Activated CD4-positive, CD25-positive, alpha-beta regulatory T cell treated with anti-CD3 and anti-CD28 coated beads, Interleukin-2, amount 50 U/mL, for 16 hours (primary cell): ENCODE measurements at regions not wholly inside any gene's neighbourhood (a gene's known extent, or its start where the extent isn't known, plus 50 kb on each side); places are given as distances from the start of the nearest gene placed in this dataset.

Experiments
- DNase-seq: peaks from one replicate; pipeline ENCODE4 v3.0.0-alpha.2; 2020; ENCODE audit warnings: low read depth, low spot score

GRCh38 chr15:69888406-69888805, 209.3 kb downstream of the TLE3 start:
- no peak for DNase-seq

GRCh38 chr15:69891070-69891536, 206.6 kb downstream of the TLE3 start:
- no peak for DNase-seq

GRCh38 chr15:69891606-69892005, 206.1 kb downstream of the TLE3 start:
- no peak for DNase-seq

GRCh38 chr15:69892351-69892750, 205.4 kb downstream of the TLE3 start:
- DNase-seq = no peak

GRCh38 chr15:69893086-69893485, 204.6 kb downstream of the TLE3 start:
- DNase-seq = no peak

GRCh38 chr15:69893863-69894262, 203.9 kb downstream of the TLE3 start:
- no peak for DNase-seq

- no peak for DNase-seq
Measured at GRCh38 chr15:69895202-69895601, 202.5 kb downstream of the TLE3 start.

GRCh38 chr15:69896606-69897005, 201.1 kb downstream of the TLE3 start:
- no peak for DNase-seq

- DNase-seq = no peak
Measured at GRCh38 chr15:69897061-69897460, 200.7 kb downstream of the TLE3 start.

- DNase-seq = no peak
Measured at GRCh38 chr15:69897471-69898237, 200.1 kb downstream of the TLE3 start.

- no peak for DNase-seq
Measured at GRCh38 chr15:69898243-69898642, 199.5 kb downstream of the TLE3 start.

GRCh38 chr15:69902414-69903062, 195.2 kb downstream of the TLE3 start:
- DNase-seq = no peak

GRCh38 chr15:69903470-69904469, 193.9 kb downstream of the TLE3 start:
- no peak for DNase-seq

- DNase-seq = no peak
Measured at GRCh38 chr15:69906256-69907185, 191.2 kb downstream of the TLE3 start.

GRCh38 chr15:69908060-69908459, 189.7 kb downstream of the TLE3 start:
- DNase-seq = no peak

- no peak for DNase-seq
Measured at GRCh38 chr15:69908590-69909420, 188.9 kb downstream of the TLE3 start.

GRCh38 chr15:69909719-69910444, 187.8 kb downstream of the TLE3 start:
- DNase-seq = no peak

- no peak for DNase-seq
Measured at GRCh38 chr15:69910514-69910913, 187.2 kb downstream of the TLE3 start.

- DNase-seq = no peak
Measured at GRCh38 chr15:69912116-69912515, 185.6 kb downstream of the TLE3 start.
